ENCODE measurements at regions not wholly inside any gene's neighbourhood (a gene's known extent, or its start where the extent isn't known, plus 50 kb on each side); places are given as distances from the start of the nearest gene placed in this dataset.

DNA sequence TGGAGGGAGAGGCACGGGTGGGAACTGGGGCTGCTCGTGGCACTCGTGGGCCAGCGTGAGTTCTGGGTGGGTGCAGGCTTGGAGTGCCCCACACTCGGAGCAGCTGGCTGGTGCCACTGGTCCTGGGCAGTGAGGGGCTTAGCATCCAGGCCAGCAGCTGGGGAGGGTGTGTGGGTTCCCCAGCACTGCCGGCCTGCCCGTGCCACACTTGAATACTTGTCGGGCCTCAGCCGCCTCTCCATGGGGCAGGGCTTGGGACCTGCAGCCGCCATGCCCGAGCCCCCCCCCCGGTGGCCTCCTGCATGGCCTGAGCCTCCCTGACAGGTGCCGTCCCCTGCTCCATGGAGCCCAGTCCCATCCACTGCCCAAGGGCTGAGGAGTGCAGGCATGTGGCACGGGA is 207.2 kb downstream of the CD109 start:
- DNase-seq: no peak

DNA sequence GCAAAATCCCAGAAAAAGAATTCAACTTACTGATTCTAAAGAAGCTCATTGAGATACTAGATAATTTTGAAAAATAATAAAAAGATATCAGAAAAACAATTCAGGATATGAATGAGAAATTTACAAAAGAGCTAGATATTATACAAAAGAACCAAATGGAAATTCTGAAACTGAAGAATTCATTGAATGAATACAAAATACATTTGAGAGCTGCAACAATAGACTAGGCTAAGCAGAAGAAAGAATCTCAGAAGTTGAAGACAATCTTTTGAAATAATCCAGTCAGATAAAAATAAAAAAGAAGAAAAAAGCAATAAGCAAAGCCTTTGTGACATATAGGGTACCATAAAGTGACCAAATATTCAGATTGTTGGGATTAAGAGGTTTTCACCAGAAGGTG is 206.0 kb downstream of the CD109 start:
- DNase-seq: no peak

DNA sequence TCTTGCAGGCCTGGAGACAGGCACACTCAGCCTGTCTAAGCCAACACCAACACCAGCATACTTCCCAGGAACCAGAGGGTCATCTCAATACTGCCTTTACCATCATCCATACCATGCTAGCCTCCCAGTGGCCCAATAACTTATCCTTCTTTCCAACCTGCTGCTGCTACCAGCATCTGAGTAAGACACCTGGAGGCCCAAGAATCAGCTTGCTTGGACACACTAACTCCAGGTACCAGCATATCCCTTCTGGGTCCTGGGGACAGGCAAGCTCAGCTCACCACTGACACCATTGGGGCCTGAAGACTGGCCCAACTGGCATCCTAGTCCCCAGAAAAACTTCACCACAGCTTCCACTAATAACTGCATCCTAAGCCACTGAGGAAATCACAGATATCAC is 205.3 kb downstream of the CD109 start:
- no peak for DNase-seq

DNA sequence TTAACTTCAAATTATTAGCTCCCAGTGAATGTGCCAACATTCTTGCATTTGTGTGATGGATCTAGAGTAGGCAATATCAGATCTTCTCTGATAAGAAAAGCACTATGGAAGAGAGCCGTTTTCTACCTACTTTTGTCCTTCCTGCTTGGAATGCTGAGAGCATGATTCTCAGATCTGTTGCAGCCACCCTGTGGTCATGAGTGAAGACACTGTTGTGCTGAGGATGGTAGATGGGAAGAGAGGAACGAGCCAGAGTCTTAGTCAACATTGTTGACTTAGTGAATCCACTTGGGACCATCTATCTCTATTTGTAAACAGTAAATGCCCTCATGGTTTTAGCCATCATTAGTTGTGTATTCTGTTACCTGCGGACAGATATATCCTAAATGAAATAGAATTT is 202.6 kb downstream of the CD109 start:
- no peak for DNase-seq

DNA sequence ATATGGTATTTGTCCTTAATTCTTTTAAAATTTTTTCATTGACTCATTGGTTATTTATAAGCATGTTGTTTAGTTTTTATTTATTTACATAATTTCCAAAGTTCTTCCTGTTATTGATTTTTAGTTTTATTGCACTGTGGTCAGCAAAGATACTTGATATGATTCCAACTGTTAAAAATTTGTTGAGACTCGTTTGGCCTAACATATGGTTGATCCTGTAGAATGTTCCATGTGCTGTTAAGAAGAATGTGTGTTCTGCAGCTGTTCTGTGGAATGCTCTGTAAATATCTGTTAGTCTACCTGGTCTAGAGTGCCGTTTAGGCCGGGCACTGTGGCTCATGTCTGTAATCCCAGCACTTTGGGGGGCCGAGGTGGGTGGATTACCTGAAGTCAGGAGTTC is 197.7 kb downstream of the CD109 start:
- DNase-seq: no peak

DNA sequence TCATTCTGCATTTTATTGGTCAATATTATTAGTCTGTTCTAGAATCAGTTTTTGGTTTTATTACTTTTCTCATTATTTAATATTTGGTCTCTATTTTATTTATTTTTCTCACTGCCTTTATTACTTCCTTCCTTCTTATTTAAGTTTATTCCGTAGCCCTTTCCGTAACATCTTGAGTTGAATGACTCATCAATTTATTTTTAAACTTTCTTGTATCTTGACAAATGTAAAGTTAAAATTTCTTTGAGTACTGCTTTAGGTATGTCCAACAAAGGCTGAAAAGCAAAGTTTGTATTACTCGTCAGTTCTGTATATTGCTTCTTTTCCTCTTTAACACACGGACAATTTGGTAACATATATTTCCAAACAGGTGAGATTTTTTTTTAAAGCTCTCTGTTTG is 192.0 kb downstream of the CD109 start:
- no peak for DNase-seq

DNA sequence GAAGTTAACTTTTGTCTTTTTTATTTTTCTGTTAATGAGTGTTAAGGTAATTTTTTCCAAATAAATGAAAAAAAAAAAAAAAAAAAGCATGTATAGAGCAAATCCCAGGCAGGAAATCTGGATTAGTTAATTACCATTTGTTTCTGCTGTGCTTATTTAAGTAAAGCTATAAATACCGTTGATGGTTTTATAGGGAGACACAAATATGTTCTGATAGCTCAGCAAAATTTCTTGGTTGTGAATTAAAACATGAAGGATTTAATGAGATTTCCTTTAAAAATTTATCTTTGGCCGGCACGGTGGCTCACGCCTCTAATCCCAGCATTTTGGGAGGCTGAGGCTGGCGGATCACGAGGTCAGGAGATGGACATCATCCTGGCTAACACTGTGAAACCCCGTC is 189.4 kb downstream of the CD109 start:
- DNase-seq: no peak

DNA sequence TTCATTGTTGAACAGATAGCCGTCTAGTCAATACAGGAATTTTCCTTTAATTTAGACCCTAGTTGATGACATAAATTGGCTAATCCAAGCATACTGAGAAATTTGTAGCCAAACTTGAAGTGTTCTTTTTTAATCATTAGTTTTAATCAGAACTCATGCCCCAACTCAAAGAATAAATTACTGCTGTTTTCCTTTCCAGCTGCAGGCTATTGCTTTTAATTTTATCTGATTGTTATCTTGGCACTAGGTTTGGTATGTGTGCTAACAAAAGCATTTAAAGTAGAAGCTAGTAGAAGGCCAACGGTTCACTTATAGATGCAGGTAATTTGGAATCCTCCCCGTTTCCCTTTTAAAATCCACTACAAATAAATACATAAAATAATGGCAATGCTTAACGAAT is 188.5 kb downstream of the CD109 start:
- no peak for DNase-seq

DNA sequence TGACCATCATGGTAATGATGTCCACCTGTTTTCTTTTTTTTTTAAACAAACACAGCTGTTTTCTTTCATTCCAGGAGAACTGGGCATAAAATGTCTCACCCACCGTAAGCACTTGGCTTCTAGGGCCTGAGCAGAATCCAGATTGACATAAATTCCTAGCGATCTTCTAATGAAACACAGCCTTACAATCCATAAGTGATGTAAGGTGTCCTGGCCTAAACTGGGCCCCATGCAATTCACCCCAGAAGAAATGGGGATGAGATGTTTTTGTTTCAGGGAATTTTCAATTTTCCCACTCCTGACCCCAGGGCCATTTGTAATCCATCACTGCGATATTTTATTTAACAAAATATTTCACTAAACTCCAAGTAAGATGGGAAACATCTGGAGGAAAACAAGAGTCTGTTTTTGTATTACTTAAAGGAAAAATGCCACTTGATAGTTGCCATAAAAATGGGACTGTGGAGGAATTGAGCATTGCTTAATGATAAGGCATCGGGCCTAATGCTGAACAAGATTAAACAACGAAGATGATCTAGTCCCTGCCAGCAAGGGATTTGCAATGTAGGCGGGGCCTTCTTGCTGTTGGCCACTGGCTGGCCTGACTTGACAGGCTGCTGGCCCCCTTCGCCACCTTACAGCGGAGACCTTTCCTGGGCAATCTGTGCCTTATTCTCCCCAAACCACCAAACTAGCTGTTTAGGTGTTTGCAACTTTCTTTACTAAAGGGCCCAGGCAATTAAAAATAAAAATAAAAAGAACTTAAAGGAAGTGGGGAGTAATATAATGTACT is 183.7 kb downstream of the CD109 start:
- no peak for DNase-seq

DNA sequence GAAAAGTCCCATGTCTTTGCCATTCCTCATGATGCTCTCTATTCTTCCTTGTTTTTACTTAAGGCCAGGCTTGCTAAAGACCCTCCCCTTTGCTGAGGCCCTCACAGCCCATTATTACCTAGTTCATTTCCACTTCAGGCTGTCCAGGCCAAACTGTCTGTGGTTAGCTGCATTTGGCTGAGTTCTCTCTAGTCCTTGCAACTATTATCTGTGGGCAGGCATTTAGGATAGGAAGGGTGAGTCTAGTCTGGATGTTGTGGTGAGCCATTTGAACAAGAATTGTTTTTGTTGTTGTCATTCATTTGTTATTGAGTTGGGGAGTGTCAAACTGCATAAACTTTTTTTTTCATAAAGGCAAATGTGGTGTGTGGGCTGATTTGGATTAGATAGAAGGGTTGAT is 182.4 kb downstream of the CD109 start:
- DNase-seq: no peak

All from inflammatory macrophage treated with lipopolysaccharide for 1 hour (primary cell).